H9 (cell line): ENCODE measurements at regions not wholly inside any gene's neighbourhood (a gene's known extent, or its start where the extent isn't known, plus 50 kb on each side); places are given as distances from the start of the nearest gene placed in this dataset.

Experiments used
- DNase-seq: peaks from one replicate; pipeline ENCODE4 v3.0.0-alpha.2; 2017
- H2AFZ ChIP-seq: one replicate; pipeline ENCODE4 v1.6.1; 2013; ENCODE audit warnings: mild to moderate bottlenecking, low read length, control low read depth, moderate library complexity
- H2AK5ac ChIP-seq: 2 replicates; pipeline ENCODE4 v1.6.1; 2013; ENCODE audit warnings: low read length, control low read depth, mixed read lengths; ENCODE audit not compliant: insufficient read length
- H2BK120ac ChIP-seq: one replicate; pipeline ENCODE4 v1.6.1; 2013; ENCODE audit warnings: low read depth, mild to moderate bottlenecking, low read length, control low read depth, inconsistent platforms; ENCODE audit not compliant: poor library complexity, severe bottlenecking
- H2BK12ac ChIP-seq: 2 replicates; pipeline ENCODE4 v1.6.1; 2013; ENCODE audit warnings: low read length, control low read depth, mixed read lengths, low read depth; ENCODE audit not compliant: insufficient read length
- H2BK15ac ChIP-seq: 2 replicates; pipeline ENCODE4 v1.6.1; 2013; ENCODE audit warnings: low read depth, low read length, control low read depth
- H2BK20ac ChIP-seq: one replicate; pipeline ENCODE4 v1.6.1; 2013; ENCODE audit warnings: low read depth, mild to moderate bottlenecking, low read length, control low read depth, inconsistent platforms; ENCODE audit not compliant: poor library complexity, severe bottlenecking
- H2BK5ac ChIP-seq: 2 replicates; pipeline ENCODE4 v1.6.1; 2013; ENCODE audit warnings: low read length, control low read depth, mixed read lengths; ENCODE audit not compliant: insufficient read length
- H3K14ac ChIP-seq: 2 replicates; pipeline ENCODE4 v1.6.1; 2013; ENCODE audit warnings: low read length, control low read depth; ENCODE audit not compliant: insufficient read depth
- H3K18ac ChIP-seq: 2 replicates; pipeline ENCODE4 v1.6.1; 2013; ENCODE audit warnings: low read depth, mild to moderate bottlenecking, mixed read lengths, low read length, control low read depth; ENCODE audit not compliant: insufficient read length
- H3K23ac ChIP-seq: 2 replicates; pipeline ENCODE4 v1.6.1; 2013; ENCODE audit warnings: low read length, control low read depth, mixed read lengths, low read depth; ENCODE audit not compliant: insufficient read length
- H3K23me2 ChIP-seq: 2 replicates; pipeline ENCODE4 v1.6.1; 2013; ENCODE audit warnings: low read depth, mild to moderate bottlenecking, mixed read lengths, low read length, control low read depth; ENCODE audit not compliant: insufficient read length, poor library complexity, severe bottlenecking
- H3K27ac ChIP-seq: 2 replicates; pipeline ENCODE4 v1.5.1; 2013; ENCODE audit warnings: low read length, control low read depth, mixed read lengths, low read depth; ENCODE audit not compliant: insufficient read length
- H3K27me3 ChIP-seq: 2 replicates; pipeline ENCODE4 v1.6.1; 2013; ENCODE audit warnings: low read length, control low read depth, inconsistent platforms; ENCODE audit not compliant: insufficient read depth
- H3K4ac ChIP-seq: 2 replicates; pipeline ENCODE4 v1.6.1; 2013; ENCODE audit warnings: low read depth, mild to moderate bottlenecking, control low read depth, inconsistent platforms, low read length, moderate library complexity
- H3K4me1 ChIP-seq: 2 replicates; pipeline ENCODE4 v1.6.1; 2013; ENCODE audit warnings: low read length, control low read depth, inconsistent platforms; ENCODE audit not compliant: insufficient read depth
- H3K4me2 ChIP-seq: 2 replicates; pipeline ENCODE4 v1.6.1; 2013; ENCODE audit warnings: low read length, control low read depth, mixed read lengths; ENCODE audit not compliant: insufficient read length, insufficient read depth
- H3K56ac ChIP-seq: 2 replicates; pipeline ENCODE4 v1.6.1; 2013; ENCODE audit warnings: low read depth, mild to moderate bottlenecking, mixed read lengths, low read length, control low read depth; ENCODE audit not compliant: insufficient read length
- H3K79me1 ChIP-seq: 2 replicates; pipeline ENCODE4 v1.6.1; 2013; ENCODE audit warnings: low read depth, mild to moderate bottlenecking, moderate library complexity, low read length, control low read depth, inconsistent platforms; ENCODE audit not compliant: insufficient read depth, poor library complexity, severe bottlenecking
- H3K79me2 ChIP-seq: 2 replicates; pipeline ENCODE4 v1.6.1; 2013; ENCODE audit warnings: low read length, control low read depth, inconsistent platforms; ENCODE audit not compliant: insufficient read depth
- H3K9ac ChIP-seq: 2 replicates; pipeline ENCODE4 v1.6.1; 2013; ENCODE audit warnings: low read length, control low read depth, mixed read lengths; ENCODE audit not compliant: insufficient read length; ENCODE audit errors: extremely low read depth
- H3K9me3 ChIP-seq: one replicate; pipeline ENCODE4 v1.6.1; 2013; ENCODE audit warnings: low read depth, low read length, inconsistent platforms; ENCODE audit not compliant: control insufficient read depth
- H3T11ph ChIP-seq: one replicate; pipeline ENCODE4 v1.6.1; 2013; ENCODE audit warnings: mild to moderate bottlenecking, low read length, control low read depth, inconsistent platforms
- H4K20me1 ChIP-seq: one replicate; pipeline ENCODE4 v1.6.1; 2013; ENCODE audit not compliant: control insufficient read depth, insufficient read length, insufficient read depth
- H4K5ac ChIP-seq: 2 replicates; pipeline ENCODE4 v1.6.1; 2013; ENCODE audit warnings: low read depth, mild to moderate bottlenecking, mixed read lengths, low read length, control low read depth; ENCODE audit not compliant: insufficient read length
- H4K8ac ChIP-seq: replicated peaks from 2 replicates; pipeline ENCODE4 v1.6.1; 2013; ENCODE audit warnings: low read length, control low read depth, mixed read lengths, low read depth; ENCODE audit not compliant: insufficient read length
- H4K91ac ChIP-seq: 2 replicates; pipeline ENCODE4 v1.6.1; 2013; ENCODE audit warnings: low read depth, mild to moderate bottlenecking, moderate library complexity, mixed read lengths, low read length, control low read depth; ENCODE audit not compliant: insufficient read length
- H3K27ac Mint-ChIP-seq, 3 experiments: 2 replicates in 2 of 3; 3 replicates in 1 of 3; pipeline ENCODE4 v1.8.0; 2020 to 2021; ENCODE audit warnings: mixed read lengths in 3 of 3, mild to moderate bottlenecking in 1 of 3, moderate library complexity in 1 of 3
- H3K27me3 Mint-ChIP-seq: 2 replicates; pipeline ENCODE4 v1.8.0; 2021; ENCODE audit warnings: low read depth, mild to moderate bottlenecking, moderate library complexity, mixed read lengths
- H3K36me3 Mint-ChIP-seq, 3 experiments: 2 replicates in 2 of 3; 3 replicates in 1 of 3; pipeline ENCODE4 v1.8.0; 2020 to 2021; ENCODE audit warnings: low read depth in 3 of 3, mixed read lengths in 3 of 3; ENCODE audit not compliant: insufficient read depth in 1 of 3
- H3K4me1 Mint-ChIP-seq, 2 experiments: 2 replicates each; pipeline ENCODE4 v1.8.0; 2020; ENCODE audit warnings: mixed read lengths in 2 of 2
- H3K4me3 Mint-ChIP-seq, 2 experiments: 2 replicates in 1 of 2; 3 replicates in 1 of 2; pipeline ENCODE4 v1.8.0; 2020 to 2021; ENCODE audit warnings: mild to moderate bottlenecking in 2 of 2, mixed read lengths in 2 of 2, moderate library complexity in 1 of 2
- H3K9me3 Mint-ChIP-seq, 2 experiments: 2 replicates in 1 of 2; 3 replicates in 1 of 2; pipeline ENCODE4 v1.8.0; 2020; ENCODE audit warnings: mild to moderate bottlenecking in 2 of 2, mixed read lengths in 2 of 2, moderate library complexity in 1 of 2
- WGBS: extraction: QIAGEN DNeasy Blood & Tissue Kit; methylation state at CpG from one replicate; pipeline ENCODE4 v1.1.7; 2013; ENCODE audit warnings: missing lambda C conversion rate, low lambda C conversion rate, mixed read lengths; ENCODE audit not compliant: insufficient read length; ENCODE audit errors: extremely low coverage; 5-methylcytosine and 5-hydroxymethylcytosine counted together
- TF ChIP-seq, protein P1 (sequence below): fragments of 200-600 bp; sonication (generic); conservative IDR thresholded peaks from 3 replicates; pipeline ENCODE4 v1.8.0; 2021; ENCODE audit warnings: antibody characterized with exemption, mild to moderate bottlenecking

- H3K9ac ChIP-seq = no peak overlapping the region
- H3K56ac ChIP-seq = no peak overlapping the region
- no peaks in the 10 kb centered on the region for H3K9me3 Mint-ChIP-seq
- TF ChIP-seq, protein P1, sequence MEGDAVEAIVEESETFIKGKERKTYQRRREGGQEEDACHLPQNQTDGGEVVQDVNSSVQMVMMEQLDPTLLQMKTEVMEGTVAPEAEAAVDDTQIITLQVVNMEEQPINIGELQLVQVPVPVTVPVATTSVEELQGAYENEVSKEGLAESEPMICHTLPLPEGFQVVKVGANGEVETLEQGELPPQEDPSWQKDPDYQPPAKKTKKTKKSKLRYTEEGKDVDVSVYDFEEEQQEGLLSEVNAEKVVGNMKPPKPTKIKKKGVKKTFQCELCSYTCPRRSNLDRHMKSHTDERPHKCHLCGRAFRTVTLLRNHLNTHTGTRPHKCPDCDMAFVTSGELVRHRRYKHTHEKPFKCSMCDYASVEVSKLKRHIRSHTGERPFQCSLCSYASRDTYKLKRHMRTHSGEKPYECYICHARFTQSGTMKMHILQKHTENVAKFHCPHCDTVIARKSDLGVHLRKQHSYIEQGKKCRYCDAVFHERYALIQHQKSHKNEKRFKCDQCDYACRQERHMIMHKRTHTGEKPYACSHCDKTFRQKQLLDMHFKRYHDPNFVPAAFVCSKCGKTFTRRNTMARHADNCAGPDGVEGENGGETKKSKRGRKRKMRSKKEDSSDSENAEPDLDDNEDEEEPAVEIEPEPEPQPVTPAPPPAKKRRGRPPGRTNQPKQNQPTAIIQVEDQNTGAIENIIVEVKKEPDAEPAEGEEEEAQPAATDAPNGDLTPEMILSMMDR = no peak
- H3K4me2 ChIP-seq = no peak overlapping the region
- no peaks in the 10 kb centered on the region for H3K79me1 ChIP-seq
- H3K4me1 Mint-ChIP-seq = peaks cover 3 to 8% of the 10 kb centered on the region in 2 experiments; a peak in 2 of 4 replicates
- no peaks in the 10 kb centered on the region for H3K27me3 Mint-ChIP-seq
- no peak overlapping the region for H2BK20ac ChIP-seq
- H3K79me2 ChIP-seq = no peaks in the 10 kb centered on the region
- H2BK5ac ChIP-seq = no peak overlapping the region
- no peak for DNase-seq
- no peak overlapping the region for H2BK12ac ChIP-seq
- no peak overlapping the region for H3K23ac ChIP-seq
- no peak overlapping the region for H2BK15ac ChIP-seq
- no peaks in the 10 kb centered on the region for H3K9me3 ChIP-seq
- H3K4me1 ChIP-seq = no peaks in the 10 kb centered on the region
- no peak overlapping the region for H3K4me3 Mint-ChIP-seq
- H2AK5ac ChIP-seq = no peak overlapping the region
- no peak overlapping the region for H4K5ac ChIP-seq
- no peaks in the 10 kb centered on the region for H4K20me1 ChIP-seq
- H3K18ac ChIP-seq = no peak overlapping the region
- H3K27ac Mint-ChIP-seq = no peak overlapping the region; a peak in 1 of 7 replicates
- no peak overlapping the region for H4K8ac ChIP-seq
- H3K36me3 Mint-ChIP-seq = no peaks in the 10 kb centered on the region
- no peak overlapping the region for H2AFZ ChIP-seq
- no peaks in the 10 kb centered on the region for H3K23me2 ChIP-seq
- no peak overlapping the region for H3K4ac ChIP-seq
- no peak overlapping the region for H3K14ac ChIP-seq
- no CpG with 5 or more reads among the region's 8 CpGs for WGBS
- no peak overlapping the region for H3T11ph ChIP-seq
- no peak overlapping the region for H3K27ac ChIP-seq
- H2BK120ac ChIP-seq = no peak overlapping the region
- H4K91ac ChIP-seq = no peak overlapping the region
- H3K27me3 ChIP-seq = no peaks in the 10 kb centered on the region
Observed at GRCh38 chr1:80211691-80212380, 1205.3 kb upstream of the ADGRL4 start.
